Endothelial cell of umbilical vein (primary cell): ENCODE measurements at regions not wholly inside any gene's neighbourhood (a gene's known extent, or its start where the extent isn't known, plus 50 kb on each side); places are given as distances from the start of the nearest gene placed in this dataset.

Source experiments
- POLR2A ChIP-seq: IDR thresholded peaks from 2 replicates; pipeline ENCODE4 v1.6.1; 2012; ENCODE audit warnings: low read depth, mild to moderate bottlenecking, control low read depth, low read length
- TF ChIP-seq, protein P1 (sequence below), 2 donors: IDR thresholded peaks; 1 replicate in 1 of 2; 2 replicates in 1 of 2; pipeline ENCODE4 v1.5.1; 2011; ENCODE audit warnings: low read length in 2 of 2, mild to moderate bottlenecking in 2 of 2, moderate library complexity in 2 of 2, control low read depth in 1 of 2, inconsistent platforms in 1 of 2, low read depth in 1 of 2; ENCODE audit not compliant: insufficient read depth in 1 of 2; ENCODE audit errors: extremely low read depth in 1 of 2

DNA sequence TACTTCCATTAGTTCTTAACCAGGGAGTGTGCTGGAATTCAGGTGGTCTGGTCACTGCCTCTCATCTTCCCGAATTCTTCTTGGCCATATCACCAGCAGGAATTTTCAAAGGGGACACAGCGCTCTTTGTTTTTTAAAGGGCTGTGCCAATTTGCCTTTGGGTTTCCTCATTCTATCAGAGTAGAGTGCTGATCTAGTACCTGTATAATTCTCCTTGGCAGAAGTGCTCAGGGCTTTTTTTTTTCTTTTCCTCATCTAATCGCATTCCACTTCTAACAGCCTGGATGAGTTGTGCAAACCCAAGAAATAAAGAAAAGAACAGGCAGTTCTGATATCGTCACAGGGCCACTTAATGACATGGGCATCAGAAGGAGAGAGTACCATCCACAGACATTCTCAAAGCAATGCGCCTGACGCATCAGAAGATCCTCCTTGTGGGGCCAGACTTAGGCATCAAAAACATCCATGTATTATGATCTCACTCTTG lies 121.0 kb downstream of the ASB7 start:
- TF ChIP-seq, protein P1, sequence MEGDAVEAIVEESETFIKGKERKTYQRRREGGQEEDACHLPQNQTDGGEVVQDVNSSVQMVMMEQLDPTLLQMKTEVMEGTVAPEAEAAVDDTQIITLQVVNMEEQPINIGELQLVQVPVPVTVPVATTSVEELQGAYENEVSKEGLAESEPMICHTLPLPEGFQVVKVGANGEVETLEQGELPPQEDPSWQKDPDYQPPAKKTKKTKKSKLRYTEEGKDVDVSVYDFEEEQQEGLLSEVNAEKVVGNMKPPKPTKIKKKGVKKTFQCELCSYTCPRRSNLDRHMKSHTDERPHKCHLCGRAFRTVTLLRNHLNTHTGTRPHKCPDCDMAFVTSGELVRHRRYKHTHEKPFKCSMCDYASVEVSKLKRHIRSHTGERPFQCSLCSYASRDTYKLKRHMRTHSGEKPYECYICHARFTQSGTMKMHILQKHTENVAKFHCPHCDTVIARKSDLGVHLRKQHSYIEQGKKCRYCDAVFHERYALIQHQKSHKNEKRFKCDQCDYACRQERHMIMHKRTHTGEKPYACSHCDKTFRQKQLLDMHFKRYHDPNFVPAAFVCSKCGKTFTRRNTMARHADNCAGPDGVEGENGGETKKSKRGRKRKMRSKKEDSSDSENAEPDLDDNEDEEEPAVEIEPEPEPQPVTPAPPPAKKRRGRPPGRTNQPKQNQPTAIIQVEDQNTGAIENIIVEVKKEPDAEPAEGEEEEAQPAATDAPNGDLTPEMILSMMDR (IDR thresholded peaks at IDR 0.05; ENCODE audit: extremely low read depth in 1 of 2, insufficient read depth in 1 of 2, low read depth in 1 of 2, low read length in 2 of 2): no peak
- no peak for TF ChIP-seq POLR2A
